HEK293 (cell line): ENCODE measurements at regions not wholly inside any gene's neighbourhood (a gene's known extent, or its start where the extent isn't known, plus 50 kb on each side); places are given as distances from the start of the nearest gene placed in this dataset.

Source experiments
- CTCF ChIP-seq: fragments of 450-650 bp; formaldehyde crosslinking; IDR thresholded peaks from 2 replicates; pipeline ENCODE4 v1.5.1; 2016; ENCODE audit warnings: missing biosample characterization, missing genetic modification characterization
- PATZ1 ChIP-seq: fragments of 450-650 bp; formaldehyde crosslinking; IDR thresholded peaks from 2 replicates; pipeline ENCODE4 v1.5.1; 2016; ENCODE audit warnings: missing biosample characterization, missing genetic modification characterization
- SP2 ChIP-seq: fragments of 450-650 bp; formaldehyde crosslinking; IDR thresholded peaks from 2 replicates; pipeline ENCODE4 v1.5.1; 2016; ENCODE audit warnings: missing biosample characterization, missing genetic modification characterization
- ZBTB20 ChIP-seq: fragments of 450-650 bp; formaldehyde crosslinking; IDR thresholded peaks from 2 replicates; pipeline ENCODE4 v1.5.1; 2016; ENCODE audit warnings: missing biosample characterization, missing genetic modification characterization
- ZNF239 ChIP-seq: fragments of 450-650 bp; formaldehyde crosslinking; IDR thresholded peaks from 2 replicates; pipeline ENCODE4 v1.5.1; 2016; ENCODE audit warnings: missing biosample characterization, missing genetic modification characterization
- ZNF24 ChIP-seq: fragments of 450-650 bp; formaldehyde crosslinking; IDR thresholded peaks from 2 replicates; pipeline ENCODE4 v1.5.1; 2016; ENCODE audit warnings: missing biosample characterization, missing genetic modification characterization
- ZNF266 ChIP-seq: fragments of 450-650 bp; formaldehyde crosslinking; IDR thresholded peaks from 2 replicates; pipeline ENCODE4 v1.5.1; 2016; ENCODE audit warnings: missing biosample characterization, missing genetic modification characterization, low read depth
- ZNF561 ChIP-seq: fragments of 450-650 bp; IDR thresholded peaks from 2 replicates; pipeline ENCODE4 v1.5.1; 2018; ENCODE audit warnings: missing biosample characterization, missing genetic modification characterization, borderline replicate concordance

- TF ChIP-seq CTCF (tag by site-specific recombination), result no peak
- TF ChIP-seq ZNF239, result no peak
- TF ChIP-seq SP2, result no peak
- no peak for TF ChIP-seq ZNF24
- TF ChIP-seq ZNF561 (tag by site-specific recombination), result no peak
- TF ChIP-seq ZBTB20 (tag by site-specific recombination), result no peak
- no peak for TF ChIP-seq ZNF266 (tag by site-specific recombination)
- TF ChIP-seq PATZ1 (tag by site-specific recombination), result no peak
These were observed 206.6 kb upstream of the BMPER start for GRCh38 chr7:33698692-33699128.
